T47D (cell line): ENCODE measurements at regions not wholly inside any gene's neighbourhood (a gene's known extent, or its start where the extent isn't known, plus 50 kb on each side); places are given as distances from the start of the nearest gene placed in this dataset.

Source experiments
- DNase-seq, 2 experiments: peaks; one replicate each; pipeline versions ENCODE4 v3.0.0 to v3.0.0-alpha.2; 2011 to 2012; ENCODE audit warnings: low read depth in 1 of 2, low spot score in 1 of 2
- JUND ChIP-seq: IDR thresholded peaks from 2 replicates; pipeline ENCODE4 v1.6.1; 2012; ENCODE audit warnings: low read depth
- in situ Hi-C: cut with HindIII; loops from 2 replicates; pipeline ENCODE4 v1.10.0; 2016; ENCODE audit warnings: low sequenced_read_pairs, low pct_unique_long_range_greater_than_20kb

GRCh38 chrX:69278031-69278687 lies 112.9 kb upstream of the PJA1 start:
- DNase-seq, result no peak
- no peak for TF ChIP-seq JUND
- in situ Hi-C loops, result no loop called here

DNA sequence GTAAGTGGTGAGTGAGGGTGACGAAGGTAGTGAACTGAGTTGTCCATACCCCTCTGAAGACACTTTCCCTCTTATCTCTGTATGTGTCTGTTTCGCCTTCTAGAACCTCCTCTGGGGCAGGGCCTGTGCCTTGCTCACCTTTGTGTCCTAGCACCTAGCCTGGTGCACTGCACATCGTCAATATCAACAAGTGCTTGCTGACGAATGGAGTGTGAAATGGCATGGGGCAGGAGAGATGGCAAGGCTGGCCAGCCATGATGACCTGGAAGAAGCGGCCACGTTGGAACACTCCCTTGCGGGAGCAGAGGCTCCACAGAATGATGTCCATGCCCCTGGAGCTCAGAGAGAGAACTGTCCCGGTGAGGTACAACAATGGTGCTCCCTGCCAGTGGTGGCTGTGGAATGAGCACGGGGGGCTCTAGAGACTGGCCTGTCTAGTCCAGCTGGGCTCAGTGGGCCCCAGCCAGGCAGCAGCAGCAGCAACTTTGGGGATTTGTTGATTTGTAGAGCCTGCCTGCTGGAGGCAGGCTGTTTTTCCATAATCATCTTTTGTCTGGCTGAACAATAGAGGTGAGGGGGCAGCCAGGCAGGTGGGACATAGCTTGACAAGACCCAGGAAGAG lies 112.2 kb upstream of the PJA1 start:
- DNase-seq, result no peak
- TF ChIP-seq JUND, result no peak
- in situ Hi-C loops, result no loop called here

- TF ChIP-seq JUND, result no peak
- in situ Hi-C loops, result no loop called here
- DNase-seq, result no peak
Measured at GRCh38 chrX:69268611-69269010, 103.4 kb upstream of the PJA1 start.

DNA sequence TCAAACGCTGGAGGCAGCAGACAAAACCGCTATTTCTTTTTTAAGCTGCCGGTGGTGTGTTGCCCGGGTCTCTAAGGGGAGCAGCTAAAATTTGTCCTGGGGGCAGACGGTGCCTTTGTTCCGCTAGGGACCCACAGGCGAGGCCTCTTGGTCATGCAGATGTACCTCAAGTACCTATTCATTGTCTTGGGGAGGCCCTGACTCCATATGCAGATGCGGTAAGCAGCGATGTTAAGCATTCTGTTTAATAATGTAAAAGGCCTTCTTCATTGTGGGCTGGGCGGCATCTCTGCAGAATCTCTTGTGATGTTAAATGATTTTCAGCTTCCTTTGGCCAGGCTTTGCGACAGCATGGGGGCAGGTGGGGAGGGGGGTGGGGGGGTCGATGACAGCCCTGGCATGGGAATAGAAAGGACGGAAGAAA lies 98.9 kb upstream of the PJA1 start:
- no peak for TF ChIP-seq JUND
- DNase-seq, result no peak

DNA sequence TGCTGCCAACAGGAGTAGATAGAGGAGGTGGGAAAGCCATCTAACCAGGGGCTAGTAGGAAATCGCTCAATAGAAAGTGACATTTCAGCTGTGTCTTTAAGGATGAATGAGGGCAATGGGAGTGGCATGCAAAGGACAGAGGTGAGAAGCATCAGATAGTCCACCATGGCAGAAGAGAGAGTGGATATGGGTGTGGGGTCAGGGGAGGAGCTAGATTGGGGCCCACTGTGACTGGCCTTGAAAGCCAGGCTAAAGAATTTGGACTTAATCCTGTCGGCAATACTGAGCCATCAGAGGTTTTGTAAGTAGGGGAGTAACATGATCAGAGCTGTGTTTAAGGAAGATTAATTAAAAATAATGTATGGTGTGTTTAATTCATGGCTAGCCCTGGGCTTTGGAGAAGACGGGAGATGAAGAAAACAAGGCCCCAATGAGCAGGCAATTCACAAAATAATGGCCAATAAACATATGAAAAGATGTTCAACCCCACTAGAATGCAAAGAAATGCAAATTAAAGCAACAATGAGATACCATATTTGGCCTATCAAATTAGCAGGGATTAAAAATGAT lies 98.1 kb upstream of the PJA1 start:
- in situ Hi-C loops, result no loop called here
- TF ChIP-seq JUND, result no peak
- DNase-seq, result no peak

More for the DNA sequence above, 98.9 kb upstream of the PJA1 start:
- in situ Hi-C loops, result no loop called here

DNA sequence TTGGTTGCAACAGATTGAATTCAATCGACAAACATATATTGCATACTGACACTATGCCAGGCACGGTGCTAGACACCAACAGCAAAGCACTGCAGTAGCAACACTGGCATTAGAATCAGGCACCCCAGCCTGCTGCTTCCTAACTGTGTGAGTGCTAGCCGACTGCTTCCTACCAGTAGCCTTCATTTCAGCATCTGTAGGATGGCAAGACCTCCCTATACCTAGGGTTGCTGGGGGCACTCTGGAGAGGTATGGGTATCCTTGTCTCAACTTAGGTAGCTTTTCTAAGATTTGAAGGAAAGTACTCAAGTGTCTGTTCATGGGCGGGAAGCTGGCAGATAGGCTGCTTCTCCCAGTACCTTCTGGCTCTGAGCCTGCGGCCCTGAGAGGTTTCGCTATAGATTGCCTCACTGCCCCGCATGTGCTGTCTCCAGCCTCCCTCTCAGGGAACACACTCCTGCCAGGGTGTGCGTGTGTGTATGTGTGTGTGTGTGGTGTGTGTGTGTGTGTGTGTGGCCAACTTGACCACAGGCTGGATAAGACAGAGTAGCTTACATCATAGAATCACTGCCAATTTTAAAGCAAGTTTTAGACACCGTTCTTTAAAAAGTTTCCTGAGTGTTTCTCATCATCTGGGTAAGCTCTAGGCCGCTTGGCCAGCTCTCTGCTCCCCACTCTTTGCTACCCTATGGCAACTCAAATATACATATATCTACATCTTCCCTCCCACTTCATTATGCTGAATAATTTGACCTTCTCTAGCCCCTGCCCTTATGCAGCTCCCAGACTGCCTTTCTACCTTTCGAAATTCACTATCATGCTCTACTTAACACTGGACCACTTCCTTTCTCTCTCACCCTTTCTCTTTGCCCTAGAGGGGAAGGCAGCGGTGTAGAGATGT lies 97.0 kb upstream of the PJA1 start:
- no peak for DNase-seq
- TF ChIP-seq JUND, result no peak
- in situ Hi-C loops, result no loop called here

DNA sequence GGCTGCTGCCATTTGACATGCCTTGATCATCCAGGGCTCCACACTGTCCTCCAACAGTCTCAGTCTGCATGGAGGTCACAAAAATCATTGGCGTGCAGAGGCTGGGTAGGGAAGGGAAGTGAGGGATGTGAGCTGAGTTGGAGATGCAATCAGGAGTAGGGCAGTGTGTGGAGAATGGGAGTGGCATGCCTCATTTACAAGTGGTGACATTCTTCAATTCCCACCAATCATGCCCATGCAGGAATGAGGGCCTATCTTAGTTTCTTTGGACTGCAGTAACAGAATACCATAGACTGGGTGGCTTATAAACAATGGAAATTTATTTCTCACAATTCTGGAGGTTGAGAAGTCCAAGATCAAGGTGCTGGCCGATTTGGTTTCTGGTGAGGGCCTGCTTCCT lies 94.9 kb upstream of the PJA1 start:
- TF ChIP-seq JUND, result no peak
- DNase-seq, result no peak
- in situ Hi-C loops, result no loop called here

- DNase-seq, result no peak
- in situ Hi-C loops, result no loop called here
- no peak for TF ChIP-seq JUND
Measured at GRCh38 chrX:69258893-69259292, 93.6 kb upstream of the PJA1 start.

DNA sequence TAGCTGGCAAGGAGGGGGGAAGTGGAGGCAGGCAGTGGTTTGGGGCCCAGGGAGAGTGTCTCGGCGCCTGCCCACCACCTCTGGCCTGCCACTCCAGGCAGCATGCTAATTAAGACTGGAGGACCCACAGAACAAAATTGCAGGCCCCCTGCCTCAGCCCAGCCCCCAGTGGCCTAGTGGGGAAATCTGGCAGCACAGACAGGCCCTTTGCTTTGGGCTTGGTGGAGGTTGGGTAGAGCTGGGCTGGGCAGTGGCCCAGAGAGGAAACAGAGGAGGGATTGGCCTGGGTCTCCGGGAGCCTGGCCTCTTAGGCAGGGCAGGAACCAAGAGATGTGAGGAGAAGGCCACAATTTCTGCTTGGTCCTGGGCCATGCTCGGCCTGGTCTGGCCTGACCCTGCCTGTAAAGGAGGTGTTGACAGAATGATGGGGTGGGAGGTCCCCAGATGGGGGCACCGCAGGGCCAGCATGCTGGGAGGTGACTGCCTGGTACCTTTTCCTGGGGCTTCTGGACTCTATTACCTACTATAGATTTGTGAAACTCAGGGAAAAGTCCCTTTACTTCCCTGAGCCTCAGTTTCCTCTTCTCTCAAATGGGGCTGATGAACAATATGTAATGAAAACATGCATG lies 92.4 kb upstream of the PJA1 start:
- DNase-seq, result no peak
- in situ Hi-C loops, result no loop called here
- TF ChIP-seq JUND, result no peak

DNA sequence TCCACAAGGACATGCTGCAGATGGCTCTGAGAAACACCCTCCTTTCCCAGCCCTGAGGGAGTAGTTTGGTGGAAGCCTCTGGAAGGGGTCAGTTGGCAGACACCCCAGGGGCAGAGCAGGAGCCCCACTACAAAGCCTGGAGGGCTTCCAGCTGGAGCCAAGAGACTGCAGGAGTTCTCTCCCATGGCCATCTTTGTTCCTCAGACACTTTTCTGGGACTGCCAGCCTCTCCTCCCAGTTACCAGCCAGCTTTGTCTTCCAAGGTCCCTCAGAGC lies 91.0 kb upstream of the PJA1 start:
- in situ Hi-C loops, result no loop called here
- no peak for TF ChIP-seq JUND
- DNase-seq, result no peak

DNA sequence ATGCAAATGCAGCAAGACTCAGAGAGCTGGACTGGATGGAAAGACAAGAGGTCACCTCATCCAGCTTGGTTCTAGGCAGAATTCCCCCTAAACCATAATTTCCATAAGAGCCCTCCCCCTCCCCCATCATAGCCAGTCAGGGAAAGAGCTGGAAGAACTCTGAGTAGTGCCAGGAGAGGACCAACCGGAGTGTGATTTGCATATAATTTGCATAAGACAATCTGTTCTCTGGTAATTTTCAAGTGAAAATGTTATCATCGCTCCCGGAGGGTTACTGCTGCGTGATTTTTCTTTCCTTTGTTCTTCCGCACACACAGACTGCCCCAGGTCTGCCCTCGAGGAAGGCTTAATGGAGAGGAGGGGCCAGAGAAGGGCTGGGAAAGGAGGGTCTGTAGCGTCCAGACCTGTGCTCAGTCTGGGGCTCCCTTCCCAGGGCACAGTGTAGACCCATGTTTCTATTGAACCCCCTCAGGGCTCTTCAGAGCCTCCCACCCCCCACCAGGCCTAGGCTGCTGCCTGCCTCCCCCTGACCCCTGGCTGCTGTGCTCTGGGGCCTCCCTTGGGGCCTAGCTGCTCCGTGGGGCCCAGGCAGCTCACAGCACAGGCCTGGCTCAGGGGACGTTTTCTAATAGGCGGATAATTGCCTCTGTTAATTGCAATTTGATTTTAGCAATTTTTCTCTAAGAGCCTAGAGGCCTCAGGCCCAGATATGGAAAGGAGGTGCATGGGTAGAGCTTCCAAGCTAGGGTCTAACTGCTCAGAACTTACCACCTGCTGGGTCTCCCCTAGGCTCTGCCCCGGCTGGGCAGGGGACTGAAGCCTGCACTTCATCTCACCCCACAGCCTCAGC lies 90.4 kb upstream of the PJA1 start:
- in situ Hi-C loops, result no loop called here
- no peak for TF ChIP-seq JUND

GRCh38 chrX:69253821-69254220 lies 88.6 kb upstream of the PJA1 start:
- TF ChIP-seq JUND, result no peak
- DNase-seq, result no peak
- in situ Hi-C loops, result no loop called here

More for the DNA sequence above, 90.4 kb upstream of the PJA1 start:
- no peak for DNase-seq
